T-helper 1 cell treated with Interleukin-12 subunit alpha and Interleukin-12 subunit beta and Interleukin-4 antibody, amounts not matched to agents 30 ng/mL and 1 ng/mL, for 36 hours (primary cell): ENCODE measurements at regions not wholly inside any gene's neighbourhood (a gene's known extent, or its start where the extent isn't known, plus 50 kb on each side); places are given as distances from the start of the nearest gene placed in this dataset.

Experiments used
- intact Hi-C: fragments of 100-400 bp; cut with micrococcal nuclease; formaldehyde crosslinking; loops from one replicate; pipeline ENCODE4 v1.15.1; 2024

GRCh38 chr16:17812771-17813170, 342.0 kb upstream of the XYLT1 start:
- intact Hi-C loops, result no loop called here

GRCh38 chr16:17804857-17805256, 334.1 kb upstream of the XYLT1 start:
- intact Hi-C loops, result no loop called here

- intact Hi-C loops, result no loop called here
Observed at GRCh38 chr16:17803625-17804410, 333.1 kb upstream of the XYLT1 start.

- intact Hi-C loops, result no loop called here
Observed at GRCh38 chr16:17802571-17802970, 331.8 kb upstream of the XYLT1 start.

GRCh38 chr16:17801068-17801467, 330.3 kb upstream of the XYLT1 start:
- intact Hi-C loops, result no loop called here

GRCh38 chr16:17798716-17799115, 328.0 kb upstream of the XYLT1 start:
- intact Hi-C loops, result no loop called here

- intact Hi-C loops, result no loop called here
Observed at GRCh38 chr16:17793354-17793753, 322.6 kb upstream of the XYLT1 start.

- intact Hi-C loops, result no loop called here
Observed at GRCh38 chr16:17784073-17784472, 313.3 kb upstream of the XYLT1 start.

GRCh38 chr16:17780181-17780580, 309.4 kb upstream of the XYLT1 start:
- intact Hi-C loops, result no loop called here

GRCh38 chr16:17777408-17777863, 306.7 kb upstream of the XYLT1 start:
- intact Hi-C loops, result no loop called here

- intact Hi-C loops, result no loop called here
Observed at GRCh38 chr16:17776888-17777287, 306.1 kb upstream of the XYLT1 start.

GRCh38 chr16:17776465-17776864, 305.7 kb upstream of the XYLT1 start:
- intact Hi-C loops, result no loop called here

GRCh38 chr16:17775061-17775460, 304.3 kb upstream of the XYLT1 start:
- intact Hi-C loops, result no loop called here

- intact Hi-C loops, result no loop called here
Observed at GRCh38 chr16:17773698-17774101, 302.9 kb upstream of the XYLT1 start.

GRCh38 chr16:17770104-17770503, 299.3 kb upstream of the XYLT1 start:
- intact Hi-C loops, result no loop called here

GRCh38 chr16:17769065-17769464, 298.3 kb upstream of the XYLT1 start:
- intact Hi-C loops, result no loop called here

- intact Hi-C loops, result no loop called here
Observed at GRCh38 chr16:17768257-17768656, 297.5 kb upstream of the XYLT1 start.

GRCh38 chr16:17766012-17766411, 295.3 kb upstream of the XYLT1 start:
- intact Hi-C loops, result no loop called here

GRCh38 chr16:17759451-17760390, 289.0 kb upstream of the XYLT1 start:
- intact Hi-C loops, result no loop called here

GRCh38 chr16:17757808-17758207, 287.0 kb upstream of the XYLT1 start:
- intact Hi-C loops, result no loop called here

GRCh38 chr16:17755158-17755557, 284.4 kb upstream of the XYLT1 start:
- intact Hi-C loops, result no loop called here

- intact Hi-C loops, result no loop called here
Observed at GRCh38 chr16:17753434-17753833, 282.7 kb upstream of the XYLT1 start.
